Subcutaneous abdominal adipose tissue (tissue), 5 donors: ENCODE measurements at regions not wholly inside any gene's neighbourhood (a gene's known extent, or its start where the extent isn't known, plus 50 kb on each side); places are given as distances from the start of the nearest gene placed in this dataset.

Experiments used
- H3K27ac ChIP-seq: one replicate; pipeline ENCODE4 v1.7.0; 2013; ENCODE audit warnings: low read depth, mild to moderate bottlenecking, inconsistent platforms, low read length, moderate library complexity
- H3K27me3 ChIP-seq, 5 donors: one replicate each; pipeline ENCODE4 v1.7.0; 2013; ENCODE audit warnings: low read length in 5 of 5, inconsistent platforms in 1 of 5; ENCODE audit not compliant: control insufficient read depth in 5 of 5, insufficient read depth in 4 of 5
- H3K36me3 ChIP-seq, 5 donors: one replicate each; pipeline ENCODE4 v1.7.0; 2013; ENCODE audit warnings: low read length in 5 of 5; ENCODE audit not compliant: control insufficient read depth in 5 of 5, insufficient read depth in 5 of 5
- H3K4me1 ChIP-seq, 5 donors: one replicate each; pipeline ENCODE4 v1.7.0; 2013; ENCODE audit warnings: low read length in 5 of 5, mild to moderate bottlenecking in 3 of 5, moderate library complexity in 1 of 5; ENCODE audit not compliant: control insufficient read depth in 5 of 5, insufficient read depth in 5 of 5
- H3K4me3 ChIP-seq, 5 donors: one replicate each; pipeline ENCODE4 v1.7.0; 2013; ENCODE audit warnings: low read length in 5 of 5, low read depth in 1 of 5
- H3K9ac ChIP-seq, 5 donors: one replicate each; pipeline ENCODE4 v1.7.0; 2013; ENCODE audit warnings: low read length in 5 of 5, mild to moderate bottlenecking in 4 of 5, moderate library complexity in 3 of 5
- H3K9me3 ChIP-seq, 5 donors: one replicate each; pipeline ENCODE4 v1.7.0; 2013; ENCODE audit warnings: low read length in 5 of 5; ENCODE audit not compliant: control insufficient read depth in 5 of 5
- donor health status: healthy.
- donor health status: healthy.
- donor health status: healthy.
- donor health status: healthy.
- donor health status: healthy.

DNA sequence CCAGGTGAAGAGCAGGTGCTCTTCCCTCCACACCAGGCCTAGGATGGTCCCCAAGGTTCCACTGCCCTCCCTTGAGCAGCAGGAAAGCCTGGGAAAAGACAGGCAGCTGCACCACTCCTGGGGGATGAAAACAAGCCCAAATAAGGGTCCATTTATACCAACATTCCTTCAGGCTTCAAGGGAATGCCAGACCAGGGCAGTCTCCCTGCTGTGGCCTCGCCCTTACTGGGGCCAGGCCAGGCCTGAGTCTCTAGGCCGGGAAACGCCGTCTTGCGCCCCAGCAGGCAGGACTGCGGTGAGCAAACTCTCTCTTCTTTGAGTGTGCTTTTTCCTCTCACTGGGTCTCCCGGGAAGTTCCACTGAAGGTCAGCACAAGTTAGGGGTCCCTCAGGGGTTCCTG is 443.5 kb downstream of the SOX6 start:
- Histone ChIP-seq H3K27me3 (no peaks in the 10 kb centered on the region), H3K9ac (no peak overlapping the region), H3K27ac (no peak overlapping the region), H3K9me3 (no peaks in the 10 kb centered on the region), H3K4me3 (no peak overlapping the region), H3K36me3 (no peaks in the 10 kb centered on the region), H3K4me1 (no peaks in the 10 kb centered on the region)

DNA sequence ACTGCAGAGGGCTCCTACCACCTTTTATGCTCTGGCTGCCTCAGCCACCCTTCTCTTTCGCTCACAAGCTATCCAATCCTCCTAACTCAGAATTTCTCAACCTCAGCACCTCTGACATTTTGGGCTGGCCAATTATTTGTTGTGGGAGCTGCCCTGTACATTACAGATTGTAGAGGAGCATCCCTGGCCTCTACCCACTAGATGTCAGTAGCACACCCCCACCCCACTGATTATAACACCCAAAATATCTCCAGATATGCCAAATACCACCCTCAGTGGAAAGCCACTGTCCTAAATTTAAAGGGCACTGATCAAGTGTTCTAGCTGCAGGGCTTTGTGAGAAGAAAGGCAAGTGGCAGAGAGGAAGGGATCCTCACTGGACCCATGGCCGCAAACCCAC is 443.1 kb downstream of the SOX6 start:
- Histone ChIP-seq H3K4me3 (no peak overlapping the region), H3K27me3 (no peaks in the 10 kb centered on the region), H3K4me1 (no peaks in the 10 kb centered on the region), H3K9me3 (no peaks in the 10 kb centered on the region), H3K9ac (no peak overlapping the region), H3K36me3 (no peaks in the 10 kb centered on the region), H3K27ac (no peak overlapping the region)
